GM21515 (cell line): ENCODE measurements at regions not wholly inside any gene's neighbourhood (a gene's known extent, or its start where the extent isn't known, plus 50 kb on each side); places are given as distances from the start of the nearest gene placed in this dataset.

ENCODE experiments used
- ATAC-seq: cut with Tn5 transposase; IDR thresholded peaks from one replicate; pipeline ENCODE4 v1.9.1; 2021; ENCODE audit not compliant: unreplicated experiment

- no peak for ATAC-seq
Measured at GRCh38 chr4:155081222-155081621, 127.2 kb upstream of the NPY2R start.

GRCh38 chr4:155085843-155086530, 122.4 kb upstream of the NPY2R start:
- no peak for ATAC-seq

- no peak for ATAC-seq
Measured at GRCh38 chr4:155094201-155094820, 114.1 kb upstream of the NPY2R start.

- no peak for ATAC-seq
Measured at GRCh38 chr4:155099231-155099630, 109.2 kb upstream of the NPY2R start.

GRCh38 chr4:155106629-155107028, 101.8 kb upstream of the NPY2R start:
- no peak for ATAC-seq

GRCh38 chr4:155107059-155107458, 101.4 kb upstream of the NPY2R start:
- no peak for ATAC-seq

GRCh38 chr4:155114790-155115189, 93.6 kb upstream of the NPY2R start:
- ATAC-seq: no peak

GRCh38 chr4:155119006-155119405, 89.4 kb upstream of the NPY2R start:
- no peak for ATAC-seq

GRCh38 chr4:155120536-155120935, 87.9 kb upstream of the NPY2R start:
- no peak for ATAC-seq

GRCh38 chr4:155122382-155122781, 86.1 kb upstream of the NPY2R start:
- ATAC-seq: no peak

- no peak for ATAC-seq
Measured at GRCh38 chr4:155134136-155134535, 74.3 kb upstream of the NPY2R start.

GRCh38 chr4:155140889-155141288, 67.5 kb upstream of the NPY2R start:
- ATAC-seq: no peak

GRCh38 chr4:155143512-155143911, 64.9 kb upstream of the NPY2R start:
- no peak for ATAC-seq
